ENCODE measurements at regions not wholly inside any gene's neighbourhood (a gene's known extent, or its start where the extent isn't known, plus 50 kb on each side); places are given as distances from the start of the nearest gene placed in this dataset.

- TF ChIP-seq CTCF (conservative IDR thresholded peaks at IDR 0.05 in 1 of 2, IDR thresholded peaks at IDR 0.05 in 1 of 2; ENCODE audit: low read depth in 1 of 2, low read length in 2 of 2), result no peak
- TF ChIP-seq EZH2 (IDR thresholded peaks at IDR 0.05; ENCODE audit: low read length, missing control alignments), result no peak
These were observed 579.5 kb downstream of the MBD2 start for GRCh38 chr18:53644799-53645471.

Measured in fibroblast of lung (primary cell).